Renal pelvis (tissue), 1 donor: ENCODE measurements at regions not wholly inside any gene's neighbourhood (a gene's known extent, or its start where the extent isn't known, plus 50 kb on each side); places are given as distances from the start of the nearest gene placed in this dataset.

ENCODE experiments used
- DNase-seq: peaks from one replicate; pipeline ENCODE4 v3.0.0-alpha.2; 2013

DNA sequence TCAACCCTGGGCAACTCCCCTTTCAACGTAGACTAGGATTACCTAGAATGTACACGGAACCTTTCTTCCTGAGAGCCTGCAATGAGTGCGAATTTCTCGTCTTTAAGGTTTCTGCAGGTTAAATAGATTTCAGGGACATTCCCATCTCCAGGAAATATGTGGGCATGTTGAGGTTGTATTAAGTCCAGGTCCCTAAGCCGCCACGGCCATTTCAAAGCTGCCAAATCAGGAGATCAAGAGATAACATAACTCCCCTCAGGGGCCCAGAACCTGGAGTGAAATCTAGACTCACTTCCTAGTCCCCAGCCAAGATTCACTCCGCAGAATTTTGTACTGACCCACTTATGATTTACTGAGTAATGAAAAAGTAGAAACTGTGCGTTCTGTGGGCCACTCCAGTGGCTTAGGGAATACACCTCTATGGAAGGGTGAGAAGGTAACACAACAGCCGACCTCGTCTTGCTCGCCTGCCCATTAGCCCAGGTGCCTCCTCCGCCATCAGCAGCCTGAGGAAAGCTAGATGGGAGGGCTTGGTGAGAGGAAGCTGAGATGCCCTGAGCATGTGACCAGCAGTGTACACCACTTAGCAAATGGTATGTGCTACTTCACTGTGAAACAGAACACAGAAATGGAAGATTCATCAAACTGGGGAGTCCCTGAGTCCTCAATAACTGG, 98.5 kb upstream of the SOX1 start:
- DNase-seq: no peak

DNA sequence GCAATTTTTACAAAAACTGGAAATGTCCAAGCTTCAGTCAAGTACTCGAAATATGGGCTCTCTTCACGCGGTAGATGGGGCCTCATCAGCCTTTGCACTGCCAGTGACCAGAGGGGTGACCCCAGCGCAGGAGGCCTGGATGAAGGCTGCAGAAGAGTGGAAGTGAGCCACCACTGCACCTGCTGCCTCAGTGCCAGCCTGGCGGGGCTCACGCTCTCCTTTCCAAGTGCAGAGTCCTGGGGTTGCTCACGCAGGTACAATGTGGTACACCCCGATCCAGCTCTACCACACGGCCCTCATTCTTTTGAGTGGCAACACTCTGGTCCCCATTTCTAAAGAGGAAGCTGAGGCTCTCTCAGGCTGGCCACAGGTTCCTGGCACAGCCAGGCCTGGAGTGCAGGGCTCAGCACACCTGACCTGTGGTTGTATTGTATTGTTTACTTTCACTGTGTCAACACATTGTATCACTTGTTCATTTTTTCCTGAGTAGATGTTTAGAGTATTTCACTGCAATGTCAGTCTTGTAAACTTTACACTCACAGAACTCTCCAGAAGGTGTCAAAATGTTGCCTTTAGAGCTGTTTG, 97.3 kb upstream of the SOX1 start:
- no peak for DNase-seq

DNA sequence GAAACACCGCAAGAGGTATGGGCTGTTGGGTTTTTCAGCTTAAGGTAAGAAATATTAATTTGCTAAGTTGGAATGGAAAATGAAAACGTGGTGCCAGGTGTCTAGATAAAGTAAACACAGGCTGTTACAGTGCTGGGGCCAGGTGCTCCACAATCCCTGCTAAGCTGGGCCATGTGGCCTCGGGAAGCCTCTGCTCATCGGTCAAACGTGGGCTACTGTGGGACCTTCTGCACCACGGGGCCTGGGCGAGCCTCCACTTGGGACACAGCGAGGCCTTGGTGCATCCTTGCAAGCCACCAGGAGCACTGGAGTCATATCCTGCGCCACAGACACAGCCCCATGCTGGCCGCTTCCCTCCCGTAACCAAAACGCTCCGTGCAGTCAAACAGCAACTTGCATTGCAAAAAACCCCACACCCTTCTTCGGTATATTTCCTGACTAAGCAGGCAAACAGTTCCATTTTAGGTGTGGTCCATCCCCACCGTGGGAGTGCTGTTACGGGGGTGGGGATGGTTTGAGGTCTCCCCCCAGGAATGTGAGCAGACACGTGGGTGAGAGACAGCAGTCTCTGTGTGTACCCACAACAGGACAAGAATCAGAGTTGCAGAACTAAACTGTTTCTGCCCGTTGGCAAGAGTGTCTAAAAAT, 96.3 kb upstream of the SOX1 start:
- no peak for DNase-seq

DNA sequence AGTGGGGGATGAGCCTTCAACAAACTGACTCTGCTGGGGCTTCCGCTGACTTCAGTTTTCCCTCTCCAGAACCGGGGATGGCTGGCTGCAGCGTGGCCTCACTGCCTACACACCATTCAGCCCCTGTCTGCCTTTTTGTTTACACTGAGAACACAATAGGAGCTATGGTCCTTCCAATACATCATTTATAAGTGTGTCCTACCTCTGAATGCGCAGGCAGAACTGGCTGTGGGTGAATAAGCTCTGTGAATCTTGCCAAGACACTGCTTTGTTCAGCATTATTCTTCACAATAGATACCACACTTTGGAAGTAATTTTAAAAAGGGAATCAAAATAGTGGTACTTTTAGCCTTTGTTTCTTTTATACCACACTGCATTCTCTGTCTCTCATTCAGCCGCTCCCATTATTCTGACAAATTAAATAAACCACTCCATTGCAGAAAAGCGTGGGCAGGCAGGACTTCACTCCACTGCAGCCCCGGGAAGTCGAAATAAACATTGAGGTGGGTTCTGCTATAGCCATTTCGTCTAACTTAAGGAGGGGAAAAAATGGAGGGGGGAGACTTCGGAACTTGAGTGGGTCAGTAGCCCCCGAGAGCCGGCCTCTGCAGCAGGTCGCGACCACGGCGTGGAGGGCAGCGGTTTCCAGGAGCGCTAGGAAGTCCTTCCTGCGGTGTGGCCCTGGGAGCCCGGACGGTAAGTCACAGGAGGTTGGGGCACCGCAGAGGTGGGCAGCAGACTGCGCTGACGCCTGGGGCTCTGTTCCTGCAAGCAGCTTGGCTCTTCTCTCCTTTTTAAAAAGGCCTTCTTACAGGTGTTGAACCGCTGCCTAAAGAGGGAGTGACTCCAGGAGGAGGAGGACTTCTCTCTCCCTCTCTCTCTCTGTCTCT, 94.8 kb upstream of the SOX1 start:
- no peak for DNase-seq

DNA sequence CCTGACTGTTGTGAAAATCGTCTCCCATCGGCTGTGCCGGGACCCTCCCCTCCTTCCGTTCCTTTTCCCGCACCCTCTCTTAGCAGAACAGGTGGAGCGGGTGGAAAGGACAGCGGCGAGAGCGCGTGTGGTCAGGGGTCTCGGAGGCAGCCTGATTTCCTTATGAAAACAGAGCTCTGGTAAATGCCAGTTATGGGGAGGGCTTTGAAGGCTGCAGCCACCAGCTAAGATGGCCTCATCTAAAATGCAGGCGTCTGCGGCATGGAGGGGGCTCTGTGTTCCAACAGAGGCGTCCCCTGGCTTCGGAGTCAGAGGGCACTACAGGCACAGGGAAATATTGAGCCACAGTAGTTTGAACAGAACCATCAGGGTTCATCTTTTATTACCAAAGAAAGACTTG, 93.8 kb upstream of the SOX1 start:
- DNase-seq: no peak

DNA sequence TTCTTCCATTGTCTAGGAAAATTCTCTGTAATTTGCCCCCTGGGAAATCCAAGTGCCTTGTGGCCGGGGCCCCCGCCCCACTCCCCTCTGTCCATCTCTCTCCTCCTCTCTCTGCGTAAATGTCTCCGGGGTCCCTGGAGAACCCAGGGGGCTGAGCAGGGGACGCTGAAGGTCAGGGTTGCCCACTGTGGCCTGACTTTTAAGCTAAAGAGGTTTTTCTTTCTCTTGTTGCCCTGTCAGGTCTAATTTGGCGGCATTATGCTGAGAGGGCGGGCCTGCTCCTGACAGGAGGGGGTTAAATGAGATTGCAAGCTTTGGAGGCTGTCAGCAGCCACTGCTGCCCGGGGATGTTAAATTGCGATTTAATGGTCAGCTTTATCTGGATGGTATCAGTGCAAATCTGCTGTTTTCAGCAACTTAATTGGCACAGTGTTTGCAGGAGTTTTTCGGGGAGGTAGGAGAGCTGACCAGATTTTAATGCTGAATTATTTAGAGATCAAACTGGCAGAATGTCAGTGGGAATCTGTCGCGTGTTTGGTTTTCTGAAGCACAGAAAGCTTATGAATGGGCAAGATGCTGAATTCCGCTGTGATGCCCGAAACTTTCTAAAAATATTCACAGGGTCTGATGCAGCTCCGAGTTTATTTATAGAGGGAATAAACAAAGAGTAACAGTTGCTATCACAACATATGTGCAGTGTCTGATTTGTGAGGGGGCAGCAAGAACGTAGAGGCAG, 93.2 kb upstream of the SOX1 start:
- no peak for DNase-seq

DNA sequence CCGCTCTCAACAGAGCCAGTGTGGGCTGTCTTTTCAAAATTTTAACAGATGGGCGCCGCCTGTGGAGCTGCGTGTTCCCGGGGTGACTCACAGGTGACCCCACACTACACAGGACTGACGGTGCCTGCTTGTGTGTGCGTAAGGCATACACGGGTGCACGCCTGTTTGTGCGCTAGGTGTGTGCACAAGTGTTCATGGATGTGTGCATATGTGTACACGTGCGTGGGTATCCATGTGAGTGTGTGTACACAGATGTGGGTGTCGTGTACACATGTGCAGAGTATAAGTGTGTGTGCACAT, 92.7 kb upstream of the SOX1 start:
- DNase-seq: no peak

DNA sequence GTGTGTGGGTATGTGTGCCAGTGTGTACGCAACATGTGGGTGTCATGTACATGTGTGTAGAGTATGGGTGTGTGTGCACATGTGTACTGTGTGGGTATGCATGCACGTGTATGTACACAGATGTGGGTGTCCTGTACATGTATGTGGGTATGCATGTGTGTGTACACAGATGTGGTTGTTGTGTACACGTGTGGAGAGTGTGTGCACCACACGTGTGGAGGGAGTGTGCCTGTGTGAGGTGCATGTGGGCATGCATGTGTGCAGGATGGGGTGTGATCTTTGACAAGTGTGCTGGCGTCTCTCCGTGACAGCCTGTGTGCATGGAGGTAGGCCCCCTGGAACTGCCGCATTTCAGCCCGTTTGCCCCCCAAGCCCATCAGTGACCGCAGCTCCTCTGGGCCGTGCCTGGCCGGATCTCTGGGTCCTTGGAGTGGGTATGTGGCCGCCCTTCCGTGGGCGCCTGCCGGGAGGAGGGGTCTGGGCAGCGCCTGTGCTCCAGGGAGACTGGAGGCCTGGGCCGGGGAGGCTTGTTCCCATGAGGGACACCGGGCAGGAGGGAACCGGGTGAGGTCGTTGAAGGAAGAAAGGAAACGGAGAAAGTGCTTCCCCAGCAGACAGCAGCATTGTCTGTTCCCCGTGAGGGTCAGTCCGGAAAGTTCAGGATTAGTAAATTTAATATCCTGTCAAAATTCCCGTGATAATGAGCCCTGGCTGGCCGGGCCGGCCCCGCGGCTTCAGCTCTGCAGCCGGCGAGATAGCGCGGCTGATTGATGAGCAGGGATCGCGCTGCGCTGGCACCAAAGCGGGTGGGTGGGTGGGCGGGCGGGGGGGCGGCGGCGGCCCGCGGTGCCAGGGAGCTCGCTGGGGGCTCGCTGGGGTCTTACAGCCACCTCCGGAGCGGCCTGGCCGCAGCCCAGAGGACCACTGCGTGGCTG, 91.1 kb upstream of the SOX1 start:
- no peak for DNase-seq

DNA sequence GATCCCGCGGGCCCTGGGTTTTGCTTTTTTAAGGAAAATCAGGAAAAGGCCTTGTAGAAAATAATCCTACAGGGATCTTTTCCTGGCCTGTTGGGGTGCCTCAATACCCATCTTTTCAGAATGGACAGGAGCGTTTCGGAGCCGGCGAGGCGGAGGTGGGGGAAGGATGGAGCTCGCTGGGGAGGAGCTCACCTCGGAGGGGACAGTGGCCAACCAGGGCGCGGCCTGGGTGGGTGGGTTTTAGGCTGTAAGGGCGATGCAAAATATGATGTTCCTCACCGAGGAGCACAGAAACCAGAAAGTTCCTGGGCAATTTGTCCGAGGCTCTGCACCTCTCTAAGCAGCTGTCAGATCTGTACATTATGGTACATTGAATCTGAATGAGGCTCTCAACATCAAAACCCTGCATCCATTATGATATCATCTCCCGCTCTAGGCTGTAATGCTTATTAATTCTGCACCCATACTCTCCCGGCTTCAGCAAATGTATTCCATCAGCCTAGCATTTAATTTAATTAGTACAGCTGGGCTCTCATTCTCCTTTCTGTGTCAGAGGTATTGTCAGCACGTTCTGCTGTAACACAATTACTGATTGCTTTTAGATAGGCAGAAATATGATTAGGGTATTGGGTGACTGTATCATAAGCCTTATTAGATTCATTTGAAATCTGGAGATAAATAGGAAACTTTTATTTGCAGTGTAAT, 90.3 kb upstream of the SOX1 start:
- DNase-seq: no peak

DNA sequence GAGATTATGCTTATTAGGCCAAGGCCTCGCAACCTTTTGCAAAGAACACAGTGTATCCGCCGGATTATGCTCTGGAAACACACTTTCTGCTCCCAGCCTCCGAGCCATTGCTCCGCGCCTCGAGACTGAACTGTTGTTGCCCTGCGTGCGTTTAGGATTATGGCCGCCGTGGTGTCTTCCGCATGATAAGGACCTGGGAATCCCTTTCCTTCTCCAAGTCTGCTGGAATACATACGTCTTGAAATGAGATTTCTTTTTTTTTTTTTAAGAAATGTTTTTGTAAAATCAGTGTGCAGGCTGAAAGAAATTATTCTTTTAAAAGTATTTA, 89.8 kb upstream of the SOX1 start:
- DNase-seq: no peak

DNA sequence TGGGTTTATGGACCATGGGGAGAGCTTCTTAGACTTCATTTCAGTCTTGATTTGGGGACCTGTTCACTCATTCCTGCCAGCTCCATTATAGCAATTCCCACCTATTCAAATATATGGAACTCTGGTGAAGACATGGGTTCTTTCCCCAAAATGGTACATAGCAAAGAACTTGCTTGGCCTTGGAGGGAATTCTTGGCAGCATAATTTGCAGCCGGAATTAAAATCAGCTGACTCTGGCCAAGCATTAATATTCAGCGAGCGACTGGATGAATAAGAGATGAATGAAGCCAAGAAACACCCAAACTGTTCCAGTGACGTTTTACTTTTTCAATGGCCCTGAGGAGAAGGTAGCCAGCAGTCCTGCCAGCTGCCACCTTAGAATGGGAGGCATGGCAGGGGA, 88.4 kb upstream of the SOX1 start:
- DNase-seq: no peak

DNA sequence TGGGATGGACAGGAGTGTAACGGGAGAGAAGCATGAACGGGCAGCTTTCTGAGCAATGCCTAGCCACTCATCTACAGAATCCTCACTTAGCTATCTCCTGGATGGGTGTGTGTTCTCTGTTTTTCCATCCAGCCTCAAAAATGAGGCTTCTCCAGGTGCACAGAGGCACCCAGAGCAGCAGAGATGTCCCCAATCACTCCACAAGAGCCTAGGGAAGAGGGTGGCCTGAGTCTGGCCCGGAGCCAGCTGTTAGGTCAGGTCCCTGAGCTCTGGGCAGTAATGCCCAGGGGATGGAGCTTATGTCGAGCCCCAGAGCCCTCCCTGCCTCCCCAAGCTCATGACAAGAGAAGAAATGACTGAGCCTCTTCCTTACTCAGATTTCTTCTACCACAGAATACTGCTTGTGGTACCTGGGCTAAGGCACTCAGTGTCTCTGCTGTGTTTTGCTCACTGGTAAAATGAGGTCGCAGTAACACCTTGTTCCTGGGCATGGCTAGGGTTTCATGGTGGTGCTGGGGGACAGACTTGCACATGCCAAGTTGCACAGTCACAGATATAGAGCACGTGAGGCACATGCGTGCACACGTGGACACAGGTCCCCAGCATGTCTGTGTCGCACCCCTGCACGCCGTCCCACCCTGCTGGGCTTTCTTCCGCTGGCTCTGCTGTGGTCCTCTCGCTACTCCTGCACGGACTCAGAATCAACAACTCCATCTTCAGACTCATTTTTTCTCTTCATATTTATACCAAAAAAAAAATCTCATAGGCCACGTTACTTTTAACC, 86.6 kb upstream of the SOX1 start:
- no peak for DNase-seq

DNA sequence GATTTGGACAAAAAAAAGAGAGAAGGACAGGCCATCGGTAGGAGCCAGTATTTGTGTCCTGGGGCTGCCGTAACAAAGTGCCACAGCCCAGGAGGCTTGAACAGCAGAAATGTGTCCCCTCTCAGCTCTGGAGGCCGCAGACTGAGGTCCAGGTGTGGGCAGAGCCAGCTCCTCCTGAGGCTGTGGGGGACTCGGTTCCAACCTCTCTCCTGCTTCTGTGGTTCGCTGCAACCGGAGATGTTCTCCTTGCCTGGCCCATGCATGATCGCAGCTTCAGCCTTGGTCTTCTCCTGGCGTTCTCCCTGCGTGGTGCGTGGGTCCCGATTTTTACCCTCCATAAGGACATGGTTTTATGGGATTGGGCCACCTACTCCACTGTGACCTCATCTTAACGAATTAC, 85.9 kb upstream of the SOX1 start:
- DNase-seq: no peak

DNA sequence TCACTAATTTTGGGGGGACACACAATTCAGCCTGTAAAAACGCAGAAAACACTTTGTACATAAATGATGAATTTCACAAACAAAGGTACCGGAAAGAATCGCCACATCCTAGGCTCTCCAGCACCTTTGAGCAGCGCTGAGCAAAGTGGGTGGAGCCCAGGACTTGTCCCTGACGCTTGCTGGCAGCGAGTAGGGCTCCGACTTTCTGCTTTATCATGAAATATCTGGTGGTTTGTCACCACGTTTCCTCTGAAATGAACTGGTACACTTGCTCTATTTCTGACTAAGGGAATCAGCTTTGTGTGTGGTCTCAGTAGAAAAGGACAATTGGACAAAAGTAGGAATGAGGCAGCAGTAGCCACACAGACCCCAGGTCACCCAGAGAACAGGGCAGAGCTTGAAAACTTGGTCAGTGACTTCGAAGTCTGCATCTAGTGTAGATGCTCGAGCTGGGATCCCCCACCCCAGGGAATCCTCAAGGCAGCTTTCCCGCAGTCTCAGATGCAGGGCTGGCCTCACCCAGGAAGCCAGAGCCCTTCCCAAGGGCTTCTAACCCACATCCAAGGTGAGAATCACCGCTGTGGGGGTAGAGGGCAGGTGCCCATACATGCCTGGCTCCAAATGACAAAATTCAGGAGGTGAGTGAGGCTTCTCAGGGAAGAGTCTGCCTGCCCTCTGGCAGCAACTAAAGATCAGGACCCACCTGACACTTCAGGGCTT, 85.3 kb upstream of the SOX1 start:
- DNase-seq: no peak

DNA sequence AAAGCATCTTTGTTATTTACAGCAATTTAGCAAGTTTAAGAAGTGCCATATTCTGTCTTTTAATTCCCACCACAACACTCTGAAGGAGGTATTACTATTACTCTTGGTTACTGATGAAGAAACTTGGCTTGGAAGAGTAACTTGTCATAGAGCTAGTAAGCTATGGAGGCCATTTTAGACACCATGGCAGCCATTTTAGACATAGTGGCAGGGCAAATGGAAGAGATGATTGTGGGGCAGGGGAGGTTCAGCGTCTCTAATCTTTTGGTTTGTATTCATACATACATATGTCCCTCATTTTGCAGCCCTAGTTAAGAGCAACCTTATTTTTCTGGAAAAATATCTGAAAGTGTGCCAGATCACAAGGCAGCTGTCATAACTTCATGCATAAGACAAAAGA, 82.6 kb upstream of the SOX1 start:
- DNase-seq: no peak

DNA sequence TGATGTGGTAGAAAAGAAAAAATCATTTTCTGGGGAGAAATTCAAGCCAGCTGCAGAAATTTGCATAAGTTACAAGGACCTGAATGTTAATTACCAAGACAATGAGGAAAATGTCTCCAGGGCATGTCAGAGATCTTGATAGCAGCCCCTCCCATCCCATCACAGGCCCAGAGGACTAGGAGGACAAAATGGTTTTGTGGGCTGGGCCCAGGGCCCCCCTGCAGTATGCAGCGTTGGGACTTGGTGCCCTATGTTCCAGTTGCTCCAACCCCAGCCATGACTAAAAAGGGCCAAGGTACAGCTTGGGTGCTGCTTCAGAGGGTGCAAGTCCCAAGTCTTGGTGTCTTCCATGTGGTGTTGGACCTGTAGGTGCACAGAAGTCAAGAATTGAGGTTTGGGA, 76.6 kb upstream of the SOX1 start:
- no peak for DNase-seq

DNA sequence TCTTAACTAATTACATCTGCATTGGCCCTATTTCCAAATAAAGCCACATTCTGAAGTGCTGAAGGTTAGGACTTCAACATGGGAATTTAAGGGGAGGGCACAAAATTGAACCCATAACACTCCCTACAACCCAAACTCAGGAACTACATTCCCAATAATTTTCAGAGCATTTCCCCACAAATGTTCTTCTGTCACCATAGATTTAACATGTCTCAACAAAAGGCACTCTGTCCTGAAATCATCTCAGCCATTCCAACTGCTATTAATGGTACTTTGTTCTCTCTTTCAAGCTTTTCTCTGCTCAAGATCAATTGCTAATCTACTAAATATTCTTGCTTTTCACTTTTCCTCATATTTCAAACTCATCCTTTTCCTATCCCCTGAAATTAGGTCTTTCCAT, 74.0 kb upstream of the SOX1 start:
- no peak for DNase-seq

DNA sequence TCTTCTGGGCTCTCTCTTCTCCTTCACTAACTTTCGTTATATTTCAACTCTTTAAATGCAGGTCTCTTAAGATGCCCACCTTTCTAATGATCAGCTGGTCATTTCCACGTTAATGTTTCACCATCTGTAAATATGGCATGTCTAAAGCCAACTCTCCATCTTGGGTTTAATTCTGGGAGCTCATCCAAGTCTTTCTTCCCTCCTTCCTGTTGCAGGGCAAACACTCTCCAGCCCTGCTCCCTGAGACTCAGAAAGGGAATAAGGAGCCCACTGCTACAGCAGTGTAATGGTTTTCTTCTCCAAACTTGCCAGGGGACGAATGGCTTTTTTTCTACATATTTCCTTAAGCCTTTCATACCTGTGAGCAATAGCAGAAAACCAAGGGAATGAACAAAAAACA, 73.3 kb upstream of the SOX1 start:
- DNase-seq: no peak

DNA sequence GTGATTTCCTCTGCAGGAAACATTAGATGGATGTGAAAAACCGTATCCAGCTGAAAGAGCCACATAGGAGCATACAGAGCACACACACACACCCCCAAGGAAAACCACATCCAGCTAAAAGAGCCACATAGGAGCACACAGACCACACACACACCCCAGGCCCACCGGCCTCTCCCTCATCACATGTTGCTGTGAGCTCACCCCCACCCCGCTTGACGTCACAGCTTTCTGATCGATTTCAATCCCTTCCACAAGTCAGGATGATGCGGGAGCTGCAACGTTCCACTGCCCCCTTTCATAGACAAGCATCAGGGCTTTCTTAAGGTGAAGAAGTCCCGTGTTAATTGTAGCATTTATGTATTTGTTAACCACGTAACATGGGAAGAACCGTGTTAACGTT, 72.4 kb upstream of the SOX1 start:
- DNase-seq: no peak
